ENCODE measurements at regions not wholly inside any gene's neighbourhood (a gene's known extent, or its start where the extent isn't known, plus 50 kb on each side); places are given as distances from the start of the nearest gene placed in this dataset.

DNA sequence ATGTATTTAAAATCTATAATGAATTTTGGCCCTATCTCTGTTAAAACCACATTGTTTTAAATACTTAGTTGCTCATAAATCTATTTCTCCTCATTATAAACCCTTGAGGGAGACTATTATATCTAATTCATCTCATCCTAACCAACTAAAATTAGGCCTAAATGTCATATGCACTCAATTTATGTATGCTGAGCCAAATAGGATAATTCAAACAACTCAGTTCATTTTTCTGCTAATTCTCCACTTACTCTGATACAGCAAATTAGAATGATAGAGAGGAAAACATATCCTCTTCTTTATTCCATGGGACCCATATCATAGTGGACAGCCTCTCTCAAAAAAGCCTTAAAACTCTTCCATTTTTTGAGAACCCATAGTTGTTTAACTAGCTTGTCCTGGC is 80.3 kb upstream of the TET2 start:
- TF ChIP-seq, protein P1, sequence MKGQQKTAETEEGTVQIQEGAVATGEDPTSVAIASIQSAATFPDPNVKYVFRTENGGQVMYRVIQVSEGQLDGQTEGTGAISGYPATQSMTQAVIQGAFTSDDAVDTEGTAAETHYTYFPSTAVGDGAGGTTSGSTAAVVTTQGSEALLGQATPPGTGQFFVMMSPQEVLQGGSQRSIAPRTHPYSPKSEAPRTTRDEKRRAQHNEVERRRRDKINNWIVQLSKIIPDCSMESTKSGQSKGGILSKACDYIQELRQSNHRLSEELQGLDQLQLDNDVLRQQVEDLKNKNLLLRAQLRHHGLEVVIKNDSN (IDR thresholded peaks at IDR 0.05) = no peak
- TF ChIP-seq CREB1 (IDR thresholded peaks at IDR 0.05; ENCODE audit: low read depth) (no peak), RAD21 (IDR thresholded peaks at IDR 0.05; ENCODE audit: low read depth) (no peak), CEBPB (IDR thresholded peaks at IDR 0.05) (no peak), TCF12 (IDR thresholded peaks at IDR 0.05; ENCODE audit: low read depth) (no peak), ZBTB7A (IDR thresholded peaks at IDR 0.05; ENCODE audit: low read depth) (no peak), TEAD4 (IDR thresholded peaks at IDR 0.05) (no peak), YY1 (IDR thresholded peaks at IDR 0.05; ENCODE audit: low read depth) (no peak), FOXM1 (IDR thresholded peaks at IDR 0.05; ENCODE audit: borderline replicate concordance, low read depth) (no peak), NFIC (IDR thresholded peaks at IDR 0.05) (no peak), EGR1 (IDR thresholded peaks at IDR 0.05) (no peak)
- TF ChIP-seq, protein P2, sequence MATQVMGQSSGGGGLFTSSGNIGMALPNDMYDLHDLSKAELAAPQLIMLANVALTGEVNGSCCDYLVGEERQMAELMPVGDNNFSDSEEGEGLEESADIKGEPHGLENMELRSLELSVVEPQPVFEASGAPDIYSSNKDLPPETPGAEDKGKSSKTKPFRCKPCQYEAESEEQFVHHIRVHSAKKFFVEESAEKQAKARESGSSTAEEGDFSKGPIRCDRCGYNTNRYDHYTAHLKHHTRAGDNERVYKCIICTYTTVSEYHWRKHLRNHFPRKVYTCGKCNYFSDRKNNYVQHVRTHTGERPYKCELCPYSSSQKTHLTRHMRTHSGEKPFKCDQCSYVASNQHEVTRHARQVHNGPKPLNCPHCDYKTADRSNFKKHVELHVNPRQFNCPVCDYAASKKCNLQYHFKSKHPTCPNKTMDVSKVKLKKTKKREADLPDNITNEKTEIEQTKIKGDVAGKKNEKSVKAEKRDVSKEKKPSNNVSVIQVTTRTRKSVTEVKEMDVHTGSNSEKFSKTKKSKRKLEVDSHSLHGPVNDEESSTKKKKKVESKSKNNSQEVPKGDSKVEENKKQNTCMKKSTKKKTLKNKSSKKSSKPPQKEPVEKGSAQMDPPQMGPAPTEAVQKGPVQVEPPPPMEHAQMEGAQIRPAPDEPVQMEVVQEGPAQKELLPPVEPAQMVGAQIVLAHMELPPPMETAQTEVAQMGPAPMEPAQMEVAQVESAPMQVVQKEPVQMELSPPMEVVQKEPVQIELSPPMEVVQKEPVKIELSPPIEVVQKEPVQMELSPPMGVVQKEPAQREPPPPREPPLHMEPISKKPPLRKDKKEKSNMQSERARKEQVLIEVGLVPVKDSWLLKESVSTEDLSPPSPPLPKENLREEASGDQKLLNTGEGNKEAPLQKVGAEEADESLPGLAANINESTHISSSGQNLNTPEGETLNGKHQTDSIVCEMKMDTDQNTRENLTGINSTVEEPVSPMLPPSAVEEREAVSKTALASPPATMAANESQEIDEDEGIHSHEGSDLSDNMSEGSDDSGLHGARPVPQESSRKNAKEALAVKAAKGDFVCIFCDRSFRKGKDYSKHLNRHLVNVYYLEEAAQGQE (IDR thresholded peaks at IDR 0.05; ENCODE audit: low read depth) = no peak

DNA sequence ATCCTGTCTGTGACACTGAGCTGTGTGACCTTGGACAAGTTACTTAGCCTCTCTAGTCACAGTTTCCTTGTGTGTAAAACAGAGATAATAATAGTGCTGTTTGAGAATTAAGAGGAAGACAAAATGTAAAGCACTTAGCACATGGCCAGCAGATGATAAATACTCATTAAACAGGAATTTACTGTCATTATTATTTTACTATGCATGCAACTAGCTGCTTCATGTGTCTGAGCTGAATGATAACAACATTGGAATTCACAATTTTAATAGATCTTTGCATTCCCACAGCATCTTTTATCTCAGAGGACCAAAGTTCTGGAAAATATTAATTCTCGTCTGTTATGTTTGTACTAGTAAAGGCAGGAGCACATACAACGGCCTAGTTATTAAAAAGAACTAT is 79.2 kb upstream of the TET2 start:
- TF ChIP-seq, protein P2 (IDR thresholded peaks at IDR 0.05; ENCODE audit: low read depth) = no peak
- TF ChIP-seq TAF1 (IDR thresholded peaks at IDR 0.05; ENCODE audit: low read depth) = no peak
- TF ChIP-seq RAD21 (IDR thresholded peaks at IDR 0.05; ENCODE audit: low read depth) = no peak
- no peak for TF ChIP-seq NFIC (IDR thresholded peaks at IDR 0.05)
- TF ChIP-seq TEAD4 (IDR thresholded peaks at IDR 0.05) = no peak
- TF ChIP-seq YY1 (IDR thresholded peaks at IDR 0.05; ENCODE audit: low read depth) = no peak

DNA sequence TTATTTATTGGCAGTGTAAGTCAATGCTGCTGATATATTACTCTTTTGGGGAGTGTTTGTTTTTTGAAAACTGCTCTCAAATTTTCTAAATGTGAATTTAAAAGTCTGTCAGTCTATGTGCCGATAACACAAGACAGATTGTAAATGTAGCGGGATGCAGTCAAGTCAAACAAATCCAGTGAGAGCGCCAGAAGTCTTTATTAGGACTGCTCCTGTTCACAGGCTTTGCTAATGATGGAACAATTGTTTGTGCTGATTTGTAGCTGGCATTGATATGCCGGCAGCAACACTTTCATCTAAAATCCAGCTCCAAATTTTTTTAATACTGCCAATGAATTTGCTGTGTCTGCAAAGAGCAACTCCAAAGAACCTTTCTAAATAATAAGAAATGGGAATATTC is 78.7 kb upstream of the TET2 start:
- no peak for TF ChIP-seq FOXM1 (IDR thresholded peaks at IDR 0.05; ENCODE audit: borderline replicate concordance, low read depth)
- TF ChIP-seq, protein P1 (IDR thresholded peaks at IDR 0.05) = no peak
- TF ChIP-seq TCF12 (IDR thresholded peaks at IDR 0.05; ENCODE audit: low read depth) = no peak
- no peak for TF ChIP-seq EGR1 (IDR thresholded peaks at IDR 0.05)
- TF ChIP-seq CREB1 (IDR thresholded peaks at IDR 0.05; ENCODE audit: low read depth) = no peak
- no peak for TF ChIP-seq RAD21 (IDR thresholded peaks at IDR 0.05; ENCODE audit: low read depth)
- TF ChIP-seq, protein P3, sequence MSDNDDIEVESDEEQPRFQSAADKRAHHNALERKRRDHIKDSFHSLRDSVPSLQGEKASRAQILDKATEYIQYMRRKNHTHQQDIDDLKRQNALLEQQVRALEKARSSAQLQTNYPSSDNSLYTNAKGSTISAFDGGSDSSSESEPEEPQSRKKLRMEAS (IDR thresholded peaks at IDR 0.05) = no peak
- no peak for TF ChIP-seq ZBTB7A (IDR thresholded peaks at IDR 0.05; ENCODE audit: low read depth)
- TF ChIP-seq CEBPB (IDR thresholded peaks at IDR 0.05) = no peak
- TF ChIP-seq YY1 (IDR thresholded peaks at IDR 0.05; ENCODE audit: low read depth) = no peak

DNA sequence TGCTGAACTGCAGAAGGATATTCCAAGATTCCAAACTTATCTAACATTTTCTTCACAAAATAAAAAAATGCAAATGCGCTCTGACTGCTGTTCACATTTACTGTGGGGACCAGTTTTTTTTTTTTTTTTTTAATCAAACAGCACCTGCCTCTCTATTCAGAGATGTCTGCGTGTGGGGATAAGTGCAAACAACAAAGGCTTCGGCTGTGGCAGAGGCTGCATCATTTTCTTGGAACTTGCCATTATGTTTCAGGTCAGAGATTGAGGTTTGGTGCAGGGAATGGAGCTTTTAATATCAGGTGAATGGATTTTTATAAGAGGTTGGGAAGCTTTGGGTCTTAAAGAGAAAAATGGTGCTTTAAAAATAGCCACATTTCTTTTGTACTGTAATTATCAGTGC is 78.2 kb upstream of the TET2 start:
- TF ChIP-seq, protein P2 (IDR thresholded peaks at IDR 0.05; ENCODE audit: low read depth) = no peak
- TF ChIP-seq, protein P3 (IDR thresholded peaks at IDR 0.05) = no peak
- TF ChIP-seq, protein P1 (IDR thresholded peaks at IDR 0.05) = no peak
- TF ChIP-seq EGR1 (IDR thresholded peaks at IDR 0.05) = no peak
- TF ChIP-seq TAF1 (IDR thresholded peaks at IDR 0.05; ENCODE audit: low read depth) = no peak
- no peak for TF ChIP-seq NFIC (IDR thresholded peaks at IDR 0.05)
- no peak for TF ChIP-seq TCF12 (IDR thresholded peaks at IDR 0.05; ENCODE audit: low read depth)
- no peak for TF ChIP-seq RAD21 (IDR thresholded peaks at IDR 0.05; ENCODE audit: low read depth)
- TF ChIP-seq ZBTB7A (IDR thresholded peaks at IDR 0.05; ENCODE audit: low read depth) = no peak
- no peak for TF ChIP-seq FOXM1 (IDR thresholded peaks at IDR 0.05; ENCODE audit: borderline replicate concordance, low read depth)
- TF ChIP-seq EP300 (IDR thresholded peaks at IDR 0.05; ENCODE audit: borderline replicate concordance) = no peak
- no peak for TF ChIP-seq YY1 (IDR thresholded peaks at IDR 0.05; ENCODE audit: low read depth)

Data from Ishikawa (cell line).